Gastrocnemius medialis (tissue), 4 donors: ENCODE measurements at regions not wholly inside any gene's neighbourhood (a gene's known extent, or its start where the extent isn't known, plus 50 kb on each side); places are given as distances from the start of the nearest gene placed in this dataset.
"Not testable (repeated sequence)": the region's sequence is repeated elsewhere in the genome, so short reads cannot be mapped to it uniquely, and the experiment has no call there.

Experiments
- ATAC-seq, 2 donors: fragments of 150-250 bp; one replicate each; pipeline ENCODE4 v1.9.1; 2016
- DNase-seq, 2 donors: peaks; one replicate each; pipeline ENCODE4 v3.0.0-alpha.2; 2019
- H3K27ac ChIP-seq, 4 donors: fragments of 200-600 bp; sonication (generic); 1 replicate in 1 of 4; 2 replicates in 3 of 4; pipeline ENCODE4 v1.5.1; 2016 to 2018; ENCODE audit warnings: mild to moderate bottlenecking in 2 of 4, moderate library complexity in 1 of 4
- H3K27me3 ChIP-seq, 3 donors: fragments of 200-600 bp; sonication (generic) in 2 of 3; 1 replicate in 1 of 3; 2 replicates in 2 of 3; pipeline versions ENCODE4 v1.5.1 to v1.6.0; 2016 to 2019; ENCODE audit warnings: mild to moderate bottlenecking in 1 of 3, moderate library complexity in 1 of 3
- H3K36me3 ChIP-seq, 2 donors: fragments of 200-600 bp; sonication (generic) in 1 of 2; one replicate each; pipeline ENCODE4 v1.5.1; 2017 to 2018
- H3K4me1 ChIP-seq, 2 donors: fragments of 200-600 bp; sonication (generic) in 1 of 2; one replicate each; pipeline ENCODE4 v1.5.1; 2016 to 2017; ENCODE audit warnings: mild to moderate bottlenecking in 2 of 2
- H3K4me3 ChIP-seq, 4 donors: fragments of 200-600 bp; sonication (generic) in 3 of 4; 1 replicate in 1 of 4; 2 replicates in 3 of 4; pipeline ENCODE4 v1.5.1; 2016 to 2019; ENCODE audit warnings: mild to moderate bottlenecking in 2 of 4
- H3K9me3 ChIP-seq, 3 donors: fragments of 200-600 bp; sonication (generic) in 2 of 3; 1 replicate in 1 of 3; 2 replicates in 2 of 3; pipeline ENCODE4 v1.5.1; 2016 to 2019
- POLR2A ChIP-seq, 2 donors: fragments of 450-650 bp; IDR thresholded peaks; one replicate each; pipeline ENCODE4 v1.6.1; 2017; ENCODE audit warnings: antibody characterized with exemption in 2 of 2, mild to moderate bottlenecking in 2 of 2, moderate library complexity in 2 of 2
- in situ Hi-C, 4 donors: fragments of 200-750 bp; cut with MboI; loops; one replicate each; pipeline versions ENCODE4 v1.15.0 to v1.8.0; 2017; ENCODE audit warnings: low sequenced_read_pairs in 4 of 4
- intact Hi-C: fragments of 100-400 bp; cut with DNase I; formaldehyde crosslinking; loops from one replicate; pipeline ENCODE4 v1.15.1; 2023; ENCODE audit warnings: low total_unique reads
- TF ChIP-seq, protein P1 (sequence below), 5 experiments: fragments of 450-650 bp in 3 of 5; fragments of 200-600 bp in 2 of 5; sonication (generic) in 2 of 5; IDR thresholded peaks in 4 of 5; conservative IDR thresholded peaks in 1 of 5; 1 replicate in 4 of 5; 2 replicates in 1 of 5; pipeline ENCODE4 v1.5.1; 2016 to 2019; ENCODE audit warnings: antibody characterized with exemption in 5 of 5, mild to moderate bottlenecking in 3 of 5, moderate library complexity in 3 of 5

- H3K4me1 ChIP-seq: no peaks in the 10 kb centered on the region
- H3K9me3 ChIP-seq: no peaks in the 10 kb centered on the region
- no peak overlapping the region for H3K27ac ChIP-seq
- no peak overlapping the region for H3K4me3 ChIP-seq
- no peak for TF ChIP-seq POLR2A (IDR thresholded peaks at IDR 0.05)
- TF ChIP-seq, protein P1, sequence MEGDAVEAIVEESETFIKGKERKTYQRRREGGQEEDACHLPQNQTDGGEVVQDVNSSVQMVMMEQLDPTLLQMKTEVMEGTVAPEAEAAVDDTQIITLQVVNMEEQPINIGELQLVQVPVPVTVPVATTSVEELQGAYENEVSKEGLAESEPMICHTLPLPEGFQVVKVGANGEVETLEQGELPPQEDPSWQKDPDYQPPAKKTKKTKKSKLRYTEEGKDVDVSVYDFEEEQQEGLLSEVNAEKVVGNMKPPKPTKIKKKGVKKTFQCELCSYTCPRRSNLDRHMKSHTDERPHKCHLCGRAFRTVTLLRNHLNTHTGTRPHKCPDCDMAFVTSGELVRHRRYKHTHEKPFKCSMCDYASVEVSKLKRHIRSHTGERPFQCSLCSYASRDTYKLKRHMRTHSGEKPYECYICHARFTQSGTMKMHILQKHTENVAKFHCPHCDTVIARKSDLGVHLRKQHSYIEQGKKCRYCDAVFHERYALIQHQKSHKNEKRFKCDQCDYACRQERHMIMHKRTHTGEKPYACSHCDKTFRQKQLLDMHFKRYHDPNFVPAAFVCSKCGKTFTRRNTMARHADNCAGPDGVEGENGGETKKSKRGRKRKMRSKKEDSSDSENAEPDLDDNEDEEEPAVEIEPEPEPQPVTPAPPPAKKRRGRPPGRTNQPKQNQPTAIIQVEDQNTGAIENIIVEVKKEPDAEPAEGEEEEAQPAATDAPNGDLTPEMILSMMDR (IDR thresholded peaks at IDR 0.05 in 4 of 5, conservative IDR thresholded peaks at IDR 0.05 in 1 of 5): no peak
- H3K27me3 ChIP-seq: no peaks in the 10 kb centered on the region
- no peak for ATAC-seq
- no peaks in the 10 kb centered on the region for H3K36me3 ChIP-seq
- intact Hi-C loops (no loop called here), in situ Hi-C loops (no loop called here)
- DNase-seq: no peak
Observed at GRCh38 chr13:38239874-38240273, 109.8 kb upstream of the UFM1 start.

DNA sequence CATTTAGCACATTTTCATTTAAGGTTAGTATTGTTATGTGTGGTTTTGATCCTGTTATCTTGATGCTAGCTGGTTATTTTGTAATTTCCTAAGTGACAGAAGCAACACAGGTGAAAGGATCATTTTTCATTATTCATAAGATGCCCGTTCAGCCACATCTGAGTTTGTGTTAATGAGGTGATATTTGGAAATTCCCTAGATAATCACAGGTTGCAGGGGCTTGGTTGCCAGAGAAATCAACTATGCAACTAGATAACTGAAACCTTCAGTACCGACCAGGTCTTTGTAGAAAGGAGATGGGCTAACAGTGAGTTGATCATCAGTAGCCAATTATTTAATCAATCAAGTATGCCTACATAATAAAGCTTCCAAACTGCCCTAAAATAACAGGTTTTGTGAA, 121.3 kb upstream of the UFM1 start:
- intact Hi-C loops: no loop called here
- in situ Hi-C loops: no loop called here
- H3K9me3 ChIP-seq: no peaks in the 10 kb centered on the region
- ATAC-seq: no peak
- no peaks in the 10 kb centered on the region for H3K27me3 ChIP-seq
- H3K4me1 ChIP-seq: no peaks in the 10 kb centered on the region
- no peak overlapping the region for H3K4me3 ChIP-seq
- H3K27ac ChIP-seq: no peak overlapping the region
- H3K36me3 ChIP-seq: no peaks in the 10 kb centered on the region
- TF ChIP-seq, protein P1 (IDR thresholded peaks at IDR 0.05 in 4 of 5, conservative IDR thresholded peaks at IDR 0.05 in 1 of 5): no peak
- no peak for TF ChIP-seq POLR2A (IDR thresholded peaks at IDR 0.05)
- no peak for DNase-seq

GRCh38 chr13:38226496-38226895, 123.2 kb upstream of the UFM1 start:
- H3K27ac ChIP-seq: no peak overlapping the region
- ATAC-seq (no peak), DNase-seq (no peak)
- intact Hi-C loops: no loop called here
- H3K4me3 ChIP-seq: no peak overlapping the region
- in situ Hi-C loops: no loop called here
- TF ChIP-seq, protein P1 (IDR thresholded peaks at IDR 0.05 in 4 of 5, conservative IDR thresholded peaks at IDR 0.05 in 1 of 5): no peak
- no peaks in the 10 kb centered on the region for H3K27me3 ChIP-seq
- no peaks in the 10 kb centered on the region for H3K4me1 ChIP-seq
- H3K9me3 ChIP-seq: no peaks in the 10 kb centered on the region
- H3K36me3 ChIP-seq: no peaks in the 10 kb centered on the region

GRCh38 chr13:38223089-38223488, 126.6 kb upstream of the UFM1 start:
- Histone ChIP-seq H3K36me3 (no peaks in the 10 kb centered on the region), H3K27ac (no peak overlapping the region), H3K4me3 (no peak overlapping the region), H3K4me1 (no peaks in the 10 kb centered on the region), H3K27me3 (no peaks in the 10 kb centered on the region), H3K9me3 (no peaks in the 10 kb centered on the region)
- no peak for DNase-seq
- ATAC-seq: no peak
- in situ Hi-C loops (no loop called here), intact Hi-C loops (no loop called here)
- TF ChIP-seq, protein P1 (IDR thresholded peaks at IDR 0.05 in 4 of 5, conservative IDR thresholded peaks at IDR 0.05 in 1 of 5): no peak
- no peak for TF ChIP-seq POLR2A (IDR thresholded peaks at IDR 0.05)

GRCh38 chr13:38221120-38221519, 128.5 kb upstream of the UFM1 start:
- intact Hi-C loops, in situ Hi-C loops: not testable (repeated sequence)

More at GRCh38 chr13:38221120-38221519, 128.5 kb upstream of the UFM1 start:
- not testable (repeated sequence) for H3K27ac ChIP-seq, H3K36me3 ChIP-seq, H3K4me3 ChIP-seq, DNase-seq, ATAC-seq, H3K4me1 ChIP-seq, H3K27me3 ChIP-seq, H3K9me3 ChIP-seq
